CD4-positive, alpha-beta T cell (primary cell): ENCODE measurements at regions not wholly inside any gene's neighbourhood (a gene's known extent, or its start where the extent isn't known, plus 50 kb on each side); places are given as distances from the start of the nearest gene placed in this dataset.

ENCODE experiments used
- ATAC-seq: fragments of 200-7000 bp; cut with Tn5 transposase; one replicate; pipeline ENCODE4 v1.10.0; 2022; ENCODE audit warnings: mild to moderate bottlenecking; ENCODE audit not compliant: poor library complexity
- CTCF ChIA-PET: fragments of 350-600 bp; sonication (Branson Sonifier 250); formaldehyde crosslinking; loops from one replicate; lab custom pipeline; 2021; ENCODE audit warnings: antibody characterized with exemption, inconsistent platforms; lab: Charles Lee
- POLR2A ChIA-PET: fragments of 350-600 bp; sonication (Branson Sonifier 250); formaldehyde crosslinking; loops from one replicate; lab custom pipeline; 2021; ENCODE audit warnings: antibody characterized with exemption, inconsistent platforms; lab: Charles Lee
- DNase-seq, 14 experiments: peaks; one replicate each; pipeline ENCODE4 v3.0.0-alpha.2; 2013 to 2020; ENCODE audit warnings: mixed read lengths in 2 of 14
- H3K27ac ChIP-seq, 2 donors: one replicate each; pipeline versions ENCODE4 v1.5.1 to v1.7.0; 2013; ENCODE audit warnings: low read length in 2 of 2, low read depth in 1 of 2, mild to moderate bottlenecking in 1 of 2
- H3K27me3 ChIP-seq, 2 experiments: 1 replicate in 1 of 2; 2 replicates in 1 of 2; pipeline versions ENCODE4 v1.6.1 to v1.7.0; 2013; ENCODE audit warnings: low read length in 2 of 2, control low read depth in 1 of 2, mild to moderate bottlenecking in 1 of 2, moderate library complexity in 1 of 2; ENCODE audit not compliant: insufficient read depth in 2 of 2, control insufficient read depth in 1 of 2
- H3K36me3 ChIP-seq: one replicate; pipeline ENCODE4 v1.6.1; 2013; ENCODE audit warnings: low read length, control low read depth; ENCODE audit not compliant: insufficient read depth
- H3K4me1 ChIP-seq: one replicate; pipeline ENCODE4 v1.6.1; 2013; ENCODE audit warnings: low read length, control low read depth; ENCODE audit not compliant: insufficient read depth
- H3K4me3 ChIP-seq: one replicate; pipeline ENCODE4 v1.5.1; 2013; ENCODE audit warnings: mild to moderate bottlenecking, low read length, moderate library complexity
- H3K9me3 ChIP-seq, 2 experiments: 1 replicate in 1 of 2; 2 replicates in 1 of 2; pipeline versions ENCODE4 v1.6.1 to v1.7.0; 2013; ENCODE audit warnings: low read length in 2 of 2, mild to moderate bottlenecking in 2 of 2, control low read depth in 1 of 2, moderate library complexity in 1 of 2; ENCODE audit not compliant: control insufficient read depth in 1 of 2, insufficient read depth in 1 of 2
- H3K27ac Mint-ChIP-seq: one replicate; pipeline ENCODE4 v1.8.0; 2020; ENCODE audit warnings: mixed read lengths
- H3K27me3 Mint-ChIP-seq: one replicate; pipeline ENCODE4 v1.8.0; 2021; ENCODE audit warnings: mixed read lengths
- H3K36me3 Mint-ChIP-seq: one replicate; pipeline ENCODE4 v1.8.0; 2021; ENCODE audit warnings: low read depth, mixed read lengths
- H3K4me1 Mint-ChIP-seq: one replicate; pipeline ENCODE4 v1.8.0; 2021; ENCODE audit warnings: low read depth, mixed read lengths
- H3K4me3 Mint-ChIP-seq: one replicate; pipeline ENCODE4 v1.8.0; 2020; ENCODE audit warnings: mild to moderate bottlenecking, mixed read lengths
- H3K9me3 Mint-ChIP-seq: one replicate; pipeline ENCODE4 v1.8.0; 2020; ENCODE audit warnings: mixed read lengths
- CTCF ChIP-seq: fragments of 200-600 bp; IDR thresholded peaks from one replicate; pipeline ENCODE4 v1.8.0; 2022; ENCODE audit warnings: antibody characterized with exemption, mild to moderate bottlenecking
- intact Hi-C, 2 experiments: fragments of 100-400 bp; cut with DNase I in 1 of 2; cut with micrococcal nuclease in 1 of 2; formaldehyde crosslinking; loops; one replicate each; pipeline versions ENCODE4 v1.15.1 to v1.9.0; 2023 to 2025; cut with DNase I, micrococcal nuclease

GRCh38 chrX:27381419-27381818 lies 81.7 kb downstream of the PPP4R3C start:
- no peak overlapping the region for H3K4me3 ChIP-seq
- no peaks in the 10 kb centered on the region for H3K4me1 Mint-ChIP-seq
- no peaks in the 10 kb centered on the region for H3K27me3 ChIP-seq
- peaks cover 0 to 14% of the 10 kb centered on the region in 2 experiments for H3K9me3 ChIP-seq
- H3K36me3 Mint-ChIP-seq: no peaks in the 10 kb centered on the region
- DNase-seq: no peak
- H3K9me3 Mint-ChIP-seq: no peaks in the 10 kb centered on the region
- H3K27ac ChIP-seq: no peak overlapping the region
- ATAC-seq: no peak
- H3K27ac Mint-ChIP-seq: no peak overlapping the region
- CTCF ChIA-PET: no interaction called here
- intact Hi-C loops: no loop called here
- TF ChIP-seq CTCF: no peak
- no peak overlapping the region for H3K4me3 Mint-ChIP-seq
- H3K27me3 Mint-ChIP-seq: no peaks in the 10 kb centered on the region
- no peaks in the 10 kb centered on the region for H3K4me1 ChIP-seq
- no peaks in the 10 kb centered on the region for H3K36me3 ChIP-seq
- POLR2A ChIA-PET: no interaction called here

- Histone ChIP-seq H3K9me3 (peaks cover 0 to 14% of the 10 kb centered on the region in 2 experiments), H3K27ac (no peak overlapping the region), H3K36me3 (no peaks in the 10 kb centered on the region), H3K4me3 (no peak overlapping the region), H3K4me1 (no peaks in the 10 kb centered on the region), H3K27me3 (no peaks in the 10 kb centered on the region)
- H3K4me1 Mint-ChIP-seq: no peaks in the 10 kb centered on the region
- no peak overlapping the region for H3K27ac Mint-ChIP-seq
- no peak overlapping the region for H3K4me3 Mint-ChIP-seq
- DNase-seq (no peak), ATAC-seq (no peak)
- H3K27me3 Mint-ChIP-seq: no peaks in the 10 kb centered on the region
- intact Hi-C loops: no loop called here
- H3K9me3 Mint-ChIP-seq: no peaks in the 10 kb centered on the region
- no peak for TF ChIP-seq CTCF
- ChIA-PET POLR2A (no interaction called here), CTCF (no interaction called here)
- no peaks in the 10 kb centered on the region for H3K36me3 Mint-ChIP-seq
Observed at GRCh38 chrX:27380163-27380845, 82.8 kb downstream of the PPP4R3C start.

GRCh38 chrX:27354021-27354420 lies 109.1 kb downstream of the PPP4R3C start:
- no peaks in the 10 kb centered on the region for H3K9me3 ChIP-seq
- H3K36me3 Mint-ChIP-seq: no peaks in the 10 kb centered on the region
- no peak overlapping the region for H3K4me3 ChIP-seq
- ATAC-seq (no peak), DNase-seq (no peak)
- H3K9me3 Mint-ChIP-seq: no peaks in the 10 kb centered on the region
- no peaks in the 10 kb centered on the region for H3K36me3 ChIP-seq
- ChIA-PET CTCF (no interaction called here), POLR2A (no interaction called here)
- H3K27me3 Mint-ChIP-seq: no peaks in the 10 kb centered on the region
- no peak overlapping the region for H3K27ac Mint-ChIP-seq
- TF ChIP-seq CTCF: no peak
- no peak overlapping the region for H3K27ac ChIP-seq
- no peaks in the 10 kb centered on the region for H3K4me1 ChIP-seq
- no peaks in the 10 kb centered on the region for H3K4me1 Mint-ChIP-seq
- no peaks in the 10 kb centered on the region for H3K27me3 ChIP-seq
- intact Hi-C loops: no loop called here
- H3K4me3 Mint-ChIP-seq: no peak overlapping the region
